GM12864 (cell line): ENCODE measurements at regions not wholly inside any gene's neighbourhood (a gene's known extent, or its start where the extent isn't known, plus 50 kb on each side); places are given as distances from the start of the nearest gene placed in this dataset.
A peak's percentile ranks its signal among the peaks of the same experiment; 100 is the strongest.

Experiments
- DNase-seq: peaks from one replicate; pipeline ENCODE4 v3.0.0-alpha.2; 2011; ENCODE audit warnings: low read depth
- H3K4me3 ChIP-seq: 2 replicates; pipeline ENCODE4 v1.5.1; 2011; ENCODE audit warnings: mild to moderate bottlenecking, low read depth, low read length, control low read depth
- TF ChIP-seq, protein P1 (sequence below): IDR thresholded peaks from 2 replicates; pipeline ENCODE4 v1.5.1; 2011; ENCODE audit warnings: low read depth, mild to moderate bottlenecking, moderate library complexity, low read length, control low read depth, inconsistent platforms; ENCODE audit errors: missing control alignments

DNA sequence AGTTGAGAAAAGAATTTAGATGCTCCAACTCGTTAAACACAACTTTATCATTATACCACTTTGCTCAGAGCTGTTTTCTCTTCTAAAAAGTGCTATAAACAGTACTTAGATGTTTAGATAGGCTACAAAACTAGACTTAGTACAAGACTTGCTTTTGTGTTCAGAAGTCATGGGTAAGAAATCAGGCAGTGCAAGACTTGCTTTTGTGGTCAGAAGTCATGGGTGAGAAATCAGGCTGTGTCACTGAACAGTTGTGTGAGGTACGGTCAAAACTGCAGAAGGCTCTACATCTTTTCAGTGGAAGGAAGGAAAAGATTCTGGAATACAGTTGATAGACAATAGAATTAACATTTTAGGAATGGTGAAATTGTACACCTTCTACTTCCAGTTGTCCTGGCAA is 239.7 kb downstream of the DNAJB9 start:
- no peak overlapping the region for H3K4me3 ChIP-seq
- DNase-seq = no peak
- TF ChIP-seq, protein P1, sequence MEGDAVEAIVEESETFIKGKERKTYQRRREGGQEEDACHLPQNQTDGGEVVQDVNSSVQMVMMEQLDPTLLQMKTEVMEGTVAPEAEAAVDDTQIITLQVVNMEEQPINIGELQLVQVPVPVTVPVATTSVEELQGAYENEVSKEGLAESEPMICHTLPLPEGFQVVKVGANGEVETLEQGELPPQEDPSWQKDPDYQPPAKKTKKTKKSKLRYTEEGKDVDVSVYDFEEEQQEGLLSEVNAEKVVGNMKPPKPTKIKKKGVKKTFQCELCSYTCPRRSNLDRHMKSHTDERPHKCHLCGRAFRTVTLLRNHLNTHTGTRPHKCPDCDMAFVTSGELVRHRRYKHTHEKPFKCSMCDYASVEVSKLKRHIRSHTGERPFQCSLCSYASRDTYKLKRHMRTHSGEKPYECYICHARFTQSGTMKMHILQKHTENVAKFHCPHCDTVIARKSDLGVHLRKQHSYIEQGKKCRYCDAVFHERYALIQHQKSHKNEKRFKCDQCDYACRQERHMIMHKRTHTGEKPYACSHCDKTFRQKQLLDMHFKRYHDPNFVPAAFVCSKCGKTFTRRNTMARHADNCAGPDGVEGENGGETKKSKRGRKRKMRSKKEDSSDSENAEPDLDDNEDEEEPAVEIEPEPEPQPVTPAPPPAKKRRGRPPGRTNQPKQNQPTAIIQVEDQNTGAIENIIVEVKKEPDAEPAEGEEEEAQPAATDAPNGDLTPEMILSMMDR = no peak

DNA sequence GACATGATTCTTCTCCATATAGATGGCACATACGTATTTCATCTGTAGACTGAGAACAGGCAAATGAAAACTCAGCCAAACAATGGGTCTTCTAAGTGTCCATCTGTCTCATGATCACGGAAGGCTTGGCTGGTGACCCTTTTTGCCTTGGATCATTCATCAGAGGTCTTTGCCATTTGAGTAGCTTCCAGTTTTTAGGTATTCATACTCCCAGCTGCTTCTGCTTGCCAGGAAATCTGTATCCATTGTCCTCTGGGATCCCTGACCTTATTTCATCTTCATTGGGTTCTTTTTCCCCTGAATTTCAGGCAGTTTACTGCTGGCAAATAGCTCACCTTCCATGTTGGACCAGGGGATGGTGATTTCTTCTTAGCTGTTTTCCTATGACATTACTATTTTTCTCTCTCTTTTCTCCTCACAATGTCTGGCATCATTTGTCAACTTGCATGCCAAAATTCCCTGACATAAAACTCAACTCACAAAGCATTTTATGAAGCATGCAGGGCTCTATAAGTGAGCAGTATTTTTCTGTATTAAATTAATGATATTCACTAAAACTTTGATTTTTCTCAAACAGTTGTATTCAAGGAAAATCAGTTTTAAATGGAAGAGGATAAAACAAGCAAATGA is 241.2 kb downstream of the DNAJB9 start:
- TF ChIP-seq, protein P1 = no peak
- H3K4me3 ChIP-seq = no peak overlapping the region
- no peak for DNase-seq

DNA sequence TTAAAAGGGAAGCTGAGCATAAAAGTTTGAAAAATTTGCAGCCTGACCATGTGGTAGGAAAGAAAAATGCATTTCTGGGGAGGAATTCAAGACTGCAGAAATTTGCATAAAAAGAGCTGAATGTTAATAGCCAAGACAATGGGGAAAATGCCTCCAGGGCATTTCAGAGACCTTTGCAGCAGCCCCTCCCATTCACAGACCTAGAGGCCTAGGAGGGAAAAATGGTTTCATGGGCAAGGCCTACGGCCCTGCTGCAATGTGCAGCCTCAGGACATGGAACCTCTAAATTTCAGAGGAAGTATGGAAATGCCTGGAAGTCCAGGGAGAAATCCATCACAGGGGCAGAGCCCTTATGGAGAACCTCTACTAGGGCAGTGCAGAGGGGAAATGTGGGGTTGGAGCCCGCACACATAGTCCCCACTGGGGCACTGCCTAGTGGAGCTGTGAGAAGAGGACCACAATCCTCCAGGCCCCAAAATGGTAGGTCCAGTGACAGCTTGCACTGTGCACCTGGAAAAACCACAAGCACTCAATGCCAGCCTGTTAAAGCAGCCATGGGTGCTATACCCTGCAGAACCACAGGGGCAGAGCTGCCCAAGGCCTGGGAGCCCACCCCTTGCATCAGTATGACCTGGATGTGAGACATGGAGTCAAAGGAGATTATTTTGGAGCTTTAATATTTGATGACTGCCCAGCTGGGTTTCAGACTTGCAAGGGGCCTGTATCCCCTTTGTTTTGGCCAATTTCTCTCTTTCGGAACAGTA is 243.8 kb downstream of the DNAJB9 start:
- no peak for DNase-seq
- no peak overlapping the region for H3K4me3 ChIP-seq
- TF ChIP-seq, protein P1 = peak; percentile 19

DNA sequence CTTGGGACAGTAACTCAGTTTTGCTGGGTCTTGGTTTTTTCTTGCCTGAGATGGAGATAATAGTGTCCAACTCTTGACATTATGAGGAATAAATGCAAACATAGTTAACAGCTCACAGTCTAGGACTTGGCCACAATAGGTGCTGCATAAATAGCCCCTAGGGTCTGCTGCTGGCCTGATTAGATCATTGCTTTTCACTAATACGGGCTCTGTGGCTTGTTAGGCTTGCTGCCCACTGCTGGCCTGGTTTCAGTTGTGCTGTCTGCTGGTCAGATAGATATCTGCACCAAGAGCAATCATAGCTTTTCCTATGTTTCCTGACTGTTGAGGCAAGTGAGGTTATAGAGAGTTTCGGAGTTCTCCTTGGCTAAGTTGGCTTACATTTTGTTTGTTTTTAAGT is 246.1 kb downstream of the DNAJB9 start:
- no peak for DNase-seq
- TF ChIP-seq, protein P1 = no peak
- H3K4me3 ChIP-seq = no peak overlapping the region

DNA sequence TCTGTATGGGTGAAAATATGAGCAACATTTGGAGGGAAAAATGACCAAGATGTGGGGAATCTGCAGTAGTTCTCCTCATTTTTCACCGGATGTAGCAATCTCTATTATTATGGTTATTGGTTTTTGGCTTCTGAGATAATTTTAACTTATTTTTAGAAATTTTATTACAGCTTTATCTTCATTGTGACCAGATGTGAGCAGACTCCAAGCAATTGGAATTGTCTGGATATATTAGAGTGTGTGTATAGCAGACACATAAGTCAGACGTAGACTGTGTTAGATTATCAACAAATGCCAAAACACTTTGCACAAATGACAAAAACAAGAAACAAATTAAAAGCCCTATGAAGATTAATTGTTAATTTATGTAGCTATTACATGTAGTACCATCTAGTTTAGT is 249.1 kb downstream of the DNAJB9 start:
- H3K4me3 ChIP-seq = no peak overlapping the region
- TF ChIP-seq, protein P1 = no peak
- DNase-seq = no peak

DNA sequence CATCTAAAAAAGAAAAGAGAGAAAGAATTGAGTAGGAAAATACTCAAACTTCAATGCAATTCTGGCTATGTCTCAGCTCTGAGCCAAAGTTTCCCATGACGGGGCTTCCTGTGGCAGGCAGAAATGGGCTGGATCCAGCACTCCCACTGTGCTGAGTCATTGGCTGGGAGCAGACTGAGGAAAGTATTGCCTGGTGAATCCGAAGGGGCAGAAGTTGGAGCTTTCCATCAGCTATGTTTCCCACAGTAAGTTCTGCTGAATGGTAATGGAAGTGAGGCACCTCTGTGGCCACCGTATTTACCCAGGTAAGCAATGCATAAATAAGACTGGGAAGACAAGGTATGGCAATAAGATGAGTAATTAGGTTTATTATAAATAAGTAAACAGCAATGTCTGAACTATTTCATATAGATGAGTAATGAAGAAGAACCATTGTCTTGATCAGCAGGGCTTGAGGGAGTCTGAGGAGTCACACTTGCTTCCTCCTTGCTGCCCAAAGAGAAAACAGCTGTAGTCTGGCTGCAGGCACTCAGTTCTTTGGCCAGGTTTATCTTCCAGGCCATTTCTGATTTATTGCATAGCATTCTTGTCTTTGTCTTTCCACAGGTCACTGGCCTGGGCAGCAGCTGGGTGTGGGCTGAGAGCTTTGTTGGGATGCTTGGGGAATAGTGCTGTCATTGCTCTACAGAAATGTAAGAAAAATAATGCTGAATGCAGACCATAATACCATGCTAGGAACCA is 255.3 kb downstream of the DNAJB9 start:
- H3K4me3 ChIP-seq = no peak overlapping the region
- TF ChIP-seq, protein P1 = no peak
- no peak for DNase-seq

DNA sequence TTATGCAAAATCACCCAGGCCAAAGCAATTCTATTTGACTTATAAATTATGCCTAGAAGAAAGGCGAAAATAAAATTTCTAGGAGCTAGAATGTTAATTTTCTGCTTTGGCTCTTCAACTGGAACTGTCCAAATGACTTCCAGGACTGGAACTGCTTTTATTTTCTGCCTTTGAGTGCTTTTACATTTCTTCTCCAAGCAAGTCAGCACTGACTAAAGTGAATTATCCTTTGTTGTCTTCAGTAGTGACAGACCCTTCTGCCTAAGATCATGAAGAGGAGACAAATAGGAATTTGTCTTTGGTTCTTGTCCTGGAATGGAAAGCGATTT is 255.9 kb downstream of the DNAJB9 start:
- DNase-seq = no peak
- no peak overlapping the region for H3K4me3 ChIP-seq
- TF ChIP-seq, protein P1 = no peak
